ENCODE measurements at regions not wholly inside any gene's neighbourhood (a gene's known extent, or its start where the extent isn't known, plus 50 kb on each side); places are given as distances from the start of the nearest gene placed in this dataset.

GRCh38 chr14:104404922-104405321, 174.6 kb upstream of the C14orf180 start:
- no peak for DNase-seq
- no peak for TF ChIP-seq CTCF (IDR thresholded peaks at IDR 0.05; ENCODE audit: borderline replicate concordance, extremely low read depth, insufficient read depth)
- Histone ChIP-seq H3K4me1 (ENCODE audit: control insufficient read depth in 2 of 3, insufficient read depth in 2 of 3, low read depth in 1 of 3, low read length in 3 of 3) (no peaks in the 10 kb centered on the region), H3K36me3 (ENCODE audit: control insufficient read depth in 2 of 3, insufficient read depth in 3 of 3, low read length in 3 of 3) (no peaks in the 10 kb centered on the region), H3K9me3 (ENCODE audit: control insufficient read depth in 2 of 3, insufficient read depth in 1 of 3, low read length in 3 of 3) (peaks cover 0 to 5% (median 3%) of the 10 kb centered on the region in 3 donors), H3K4me3 (ENCODE audit: low read length in 3 of 3) (no peak overlapping the region), H3K27me3 (ENCODE audit: control insufficient read depth, insufficient read depth, low read length) (no peaks in the 10 kb centered on the region), H3K27ac (ENCODE audit: low read depth in 2 of 2, low read length in 2 of 2) (no peak overlapping the region), H3K9ac (ENCODE audit: low read length in 3 of 3) (no peak overlapping the region)
- no peak for FAIRE-seq
- intact Hi-C loops (cut with DNase I): no loop called here

- TF ChIP-seq CTCF (IDR thresholded peaks at IDR 0.05; ENCODE audit: borderline replicate concordance, extremely low read depth, insufficient read depth): no peak
- no peak overlapping the region for H3K4me3 ChIP-seq (ENCODE audit: low read length in 3 of 3)
- FAIRE-seq: no peak
- H3K9ac ChIP-seq (ENCODE audit: low read length in 3 of 3): no peak overlapping the region
- H3K27ac ChIP-seq (ENCODE audit: low read depth in 2 of 2, low read length in 2 of 2): no peak overlapping the region
- intact Hi-C loops (cut with DNase I): no loop called here
- no peaks in the 10 kb centered on the region for H3K27me3 ChIP-seq (ENCODE audit: control insufficient read depth, insufficient read depth, low read length)
- DNase-seq: no peak
- peaks cover 0 to 5% (median 3%) of the 10 kb centered on the region in 3 donors for H3K9me3 ChIP-seq (ENCODE audit: control insufficient read depth in 2 of 3, insufficient read depth in 1 of 3, low read length in 3 of 3)
- no peaks in the 10 kb centered on the region for H3K36me3 ChIP-seq (ENCODE audit: control insufficient read depth in 2 of 3, insufficient read depth in 3 of 3, low read length in 3 of 3)
- H3K4me1 ChIP-seq (ENCODE audit: control insufficient read depth in 2 of 3, insufficient read depth in 2 of 3, low read depth in 1 of 3, low read length in 3 of 3): no peaks in the 10 kb centered on the region
These were observed 174.0 kb upstream of the C14orf180 start for GRCh38 chr14:104405360-104406226.

GRCh38 chr14:104406831-104407230, 172.7 kb upstream of the C14orf180 start:
- H3K27ac ChIP-seq (ENCODE audit: low read depth in 2 of 2, low read length in 2 of 2): no peak overlapping the region
- H3K36me3 ChIP-seq (ENCODE audit: control insufficient read depth in 2 of 3, insufficient read depth in 3 of 3, low read length in 3 of 3): no peaks in the 10 kb centered on the region
- intact Hi-C loops (cut with DNase I): no loop called here
- H3K9me3 ChIP-seq (ENCODE audit: control insufficient read depth in 2 of 3, insufficient read depth in 1 of 3, low read length in 3 of 3): peaks cover 0 to 5% (median 3%) of the 10 kb centered on the region in 3 donors
- H3K4me3 ChIP-seq (ENCODE audit: low read length in 3 of 3): no peak overlapping the region
- H3K27me3 ChIP-seq (ENCODE audit: control insufficient read depth, insufficient read depth, low read length): no peaks in the 10 kb centered on the region
- DNase-seq (no peak), FAIRE-seq (no peak)
- H3K4me1 ChIP-seq (ENCODE audit: control insufficient read depth in 2 of 3, insufficient read depth in 2 of 3, low read depth in 1 of 3, low read length in 3 of 3): no peaks in the 10 kb centered on the region
- no peak for TF ChIP-seq CTCF (IDR thresholded peaks at IDR 0.05; ENCODE audit: borderline replicate concordance, extremely low read depth, insufficient read depth)
- no peak overlapping the region for H3K9ac ChIP-seq (ENCODE audit: low read length in 3 of 3)
